C4-2B (cell line): ENCODE measurements at regions not wholly inside any gene's neighbourhood (a gene's known extent, or its start where the extent isn't known, plus 50 kb on each side); places are given as distances from the start of the nearest gene placed in this dataset.

Source experiments
- H3K27ac ChIP-seq: fragments of 450-650 bp; 2 replicates; pipeline ENCODE4 v1.5.1; 2017
- CTCF ChIP-seq: fragments of 450-650 bp; conservative IDR thresholded peaks from 2 replicates; pipeline ENCODE4 v1.5.1; 2017; ENCODE audit warnings: mild to moderate bottlenecking
- ZFX ChIP-seq: fragments of 450-650 bp; IDR thresholded peaks from 2 replicates; pipeline ENCODE4 v1.6.1; 2017

- no peak overlapping the region for H3K27ac ChIP-seq
- TF ChIP-seq CTCF: peak; percentile 73
- TF ChIP-seq ZFX: no peak
Measured at GRCh38 chr5:117590944-117591343, 1016.3 kb upstream of the SEMA6A start.

GRCh38 chr5:117588611-117589010 lies 1014.0 kb upstream of the SEMA6A start:
- no peak overlapping the region for H3K27ac ChIP-seq
- TF ChIP-seq CTCF (no peak), ZFX (no peak)

- H3K27ac ChIP-seq: no peak overlapping the region
- TF ChIP-seq ZFX (no peak), CTCF (no peak)
Measured at GRCh38 chr5:117587111-117587510, 1012.5 kb upstream of the SEMA6A start.

- no peak overlapping the region for H3K27ac ChIP-seq
- TF ChIP-seq ZFX (no peak), CTCF (no peak)
Measured at GRCh38 chr5:117568622-117569021, 994.0 kb upstream of the SEMA6A start.

GRCh38 chr5:117568126-117568525 lies 993.5 kb upstream of the SEMA6A start:
- no peak overlapping the region for H3K27ac ChIP-seq
- TF ChIP-seq CTCF: no peak
- no peak for TF ChIP-seq ZFX

- TF ChIP-seq CTCF: no peak
- no peak for TF ChIP-seq ZFX
- H3K27ac ChIP-seq: no peak overlapping the region
Measured at GRCh38 chr5:117562647-117563046, 988.0 kb upstream of the SEMA6A start.

GRCh38 chr5:117561531-117561930 lies 986.9 kb upstream of the SEMA6A start:
- no peak for TF ChIP-seq ZFX
- no peak overlapping the region for H3K27ac ChIP-seq

- TF ChIP-seq ZFX: no peak
- no peak for TF ChIP-seq CTCF
- no peak overlapping the region for H3K27ac ChIP-seq
Measured at GRCh38 chr5:117559005-117559844, 984.6 kb upstream of the SEMA6A start.
